AG09309 (cell line): ENCODE measurements at regions not wholly inside any gene's neighbourhood (a gene's known extent, or its start where the extent isn't known, plus 50 kb on each side); places are given as distances from the start of the nearest gene placed in this dataset.

Experiments
- DNase-seq: peaks from one replicate; pipeline ENCODE4 v3.0.0-alpha.2; 2010; ENCODE audit warnings: low read depth
- H3K4me3 ChIP-seq: 2 replicates; pipeline ENCODE4 v1.5.1; 2011; ENCODE audit warnings: mild to moderate bottlenecking, low read depth, low read length, moderate library complexity; ENCODE audit not compliant: control insufficient read depth
- TF ChIP-seq, protein P1 (sequence below): IDR thresholded peaks from 2 replicates; pipeline ENCODE4 v1.5.1; 2011; ENCODE audit warnings: mild to moderate bottlenecking, low read depth, low read length, inconsistent platforms; ENCODE audit not compliant: insufficient read depth, control insufficient read depth; ENCODE audit errors: missing control alignments

DNA sequence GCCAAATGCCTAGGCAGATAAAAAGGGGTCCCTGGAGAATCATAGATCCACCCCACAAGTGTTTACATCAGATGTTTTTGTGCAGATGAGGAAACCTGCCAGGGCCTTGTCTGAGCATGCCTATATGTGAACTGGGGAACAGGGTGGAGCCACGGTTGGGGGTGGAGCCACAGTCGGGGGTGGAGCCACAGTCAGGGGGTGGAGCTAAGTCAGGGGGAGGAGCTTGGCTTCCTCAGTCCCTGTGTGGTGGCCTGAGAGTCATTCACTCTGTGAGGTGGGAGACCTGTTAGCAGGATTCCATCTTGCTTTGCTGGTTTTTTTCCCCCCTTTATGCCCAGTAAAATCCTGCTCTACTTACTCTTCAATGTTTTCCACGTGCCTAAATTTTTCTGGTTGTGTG lies 57.8 kb upstream of the TGFBR2 start:
- no peak overlapping the region for H3K4me3 ChIP-seq
- TF ChIP-seq, protein P1, sequence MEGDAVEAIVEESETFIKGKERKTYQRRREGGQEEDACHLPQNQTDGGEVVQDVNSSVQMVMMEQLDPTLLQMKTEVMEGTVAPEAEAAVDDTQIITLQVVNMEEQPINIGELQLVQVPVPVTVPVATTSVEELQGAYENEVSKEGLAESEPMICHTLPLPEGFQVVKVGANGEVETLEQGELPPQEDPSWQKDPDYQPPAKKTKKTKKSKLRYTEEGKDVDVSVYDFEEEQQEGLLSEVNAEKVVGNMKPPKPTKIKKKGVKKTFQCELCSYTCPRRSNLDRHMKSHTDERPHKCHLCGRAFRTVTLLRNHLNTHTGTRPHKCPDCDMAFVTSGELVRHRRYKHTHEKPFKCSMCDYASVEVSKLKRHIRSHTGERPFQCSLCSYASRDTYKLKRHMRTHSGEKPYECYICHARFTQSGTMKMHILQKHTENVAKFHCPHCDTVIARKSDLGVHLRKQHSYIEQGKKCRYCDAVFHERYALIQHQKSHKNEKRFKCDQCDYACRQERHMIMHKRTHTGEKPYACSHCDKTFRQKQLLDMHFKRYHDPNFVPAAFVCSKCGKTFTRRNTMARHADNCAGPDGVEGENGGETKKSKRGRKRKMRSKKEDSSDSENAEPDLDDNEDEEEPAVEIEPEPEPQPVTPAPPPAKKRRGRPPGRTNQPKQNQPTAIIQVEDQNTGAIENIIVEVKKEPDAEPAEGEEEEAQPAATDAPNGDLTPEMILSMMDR: no peak
- DNase-seq: no peak

GRCh38 chr3:30549600-30549999 lies 56.8 kb upstream of the TGFBR2 start:
- DNase-seq: no peak

DNA sequence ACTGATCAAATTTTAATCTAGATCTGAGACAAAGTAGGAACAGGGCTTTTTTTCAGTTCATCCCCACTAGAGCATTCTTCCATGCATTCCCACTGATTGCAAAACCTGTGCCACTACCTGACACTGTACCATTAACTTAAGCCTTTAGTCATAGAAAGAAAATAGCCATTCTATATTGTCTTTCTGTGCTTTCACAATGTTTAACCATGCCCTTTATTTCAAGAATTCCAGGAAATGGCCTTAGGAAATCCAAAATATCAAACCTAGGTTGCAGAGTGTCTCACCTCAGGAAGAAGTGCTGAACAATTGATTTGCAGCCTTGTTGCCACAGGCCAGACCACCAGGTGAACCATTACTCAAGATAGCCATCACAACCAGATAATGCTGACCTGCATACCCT lies 56.2 kb upstream of the TGFBR2 start:
- TF ChIP-seq, protein P1: no peak
- no peak for DNase-seq
- no peak overlapping the region for H3K4me3 ChIP-seq

More at GRCh38 chr3:30549600-30549999, 56.8 kb upstream of the TGFBR2 start:
- H3K4me3 ChIP-seq: no peak overlapping the region
- TF ChIP-seq, protein P1: no peak

DNA sequence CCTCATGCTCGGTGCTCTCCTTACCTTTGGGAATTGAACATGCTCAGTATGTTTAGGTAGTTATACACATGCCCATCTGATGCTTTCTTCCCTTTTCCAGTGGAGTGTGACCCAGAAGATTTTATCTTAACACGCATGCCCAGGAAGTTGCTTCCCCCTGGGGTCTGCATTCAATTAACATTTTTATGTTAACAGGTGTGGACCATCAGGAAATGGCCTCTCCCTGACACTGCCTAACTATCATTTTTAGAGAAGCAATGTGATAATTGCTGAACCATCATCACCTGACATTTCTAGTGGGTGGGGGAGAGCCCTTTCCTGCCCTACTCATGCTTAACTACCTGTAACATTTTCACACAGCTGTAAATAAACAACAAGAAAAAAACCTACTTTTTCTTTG lies 55.1 kb upstream of the TGFBR2 start:
- TF ChIP-seq, protein P1: no peak
- H3K4me3 ChIP-seq: no peak overlapping the region
- no peak for DNase-seq

DNA sequence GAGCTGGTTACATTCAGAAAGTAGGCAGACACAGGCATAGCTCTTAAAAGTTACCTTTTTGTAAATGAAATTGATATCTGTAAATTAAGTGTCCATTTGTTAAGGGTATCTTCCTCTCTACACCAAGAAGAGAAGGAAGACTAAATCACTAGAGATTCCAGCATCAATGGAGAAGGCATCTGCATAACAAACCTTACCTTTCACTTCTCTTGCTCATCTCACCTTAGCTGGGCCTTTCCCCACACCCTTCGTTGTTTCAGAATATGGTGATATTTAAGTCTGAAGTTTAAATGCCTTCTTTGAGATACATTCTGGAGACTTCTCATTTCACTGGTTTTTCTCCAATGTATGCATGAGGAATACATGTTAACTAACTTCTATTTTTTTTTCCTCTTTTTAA lies 54.5 kb upstream of the TGFBR2 start:
- TF ChIP-seq, protein P1: no peak
- no peak for DNase-seq
- no peak overlapping the region for H3K4me3 ChIP-seq

GRCh38 chr3:30553641-30554316 lies 52.6 kb upstream of the TGFBR2 start:
- no peak for DNase-seq
- TF ChIP-seq, protein P1: no peak

More at GRCh38 chr3:30553641-30554316, 52.6 kb upstream of the TGFBR2 start:
- no peak overlapping the region for H3K4me3 ChIP-seq
